ENCODE measurements at regions not wholly inside any gene's neighbourhood (a gene's known extent, or its start where the extent isn't known, plus 50 kb on each side); places are given as distances from the start of the nearest gene placed in this dataset.
"Not testable (repeated sequence)": the region's sequence is repeated elsewhere in the genome, so short reads cannot be mapped to it uniquely, and the experiment has no call there.

DNA sequence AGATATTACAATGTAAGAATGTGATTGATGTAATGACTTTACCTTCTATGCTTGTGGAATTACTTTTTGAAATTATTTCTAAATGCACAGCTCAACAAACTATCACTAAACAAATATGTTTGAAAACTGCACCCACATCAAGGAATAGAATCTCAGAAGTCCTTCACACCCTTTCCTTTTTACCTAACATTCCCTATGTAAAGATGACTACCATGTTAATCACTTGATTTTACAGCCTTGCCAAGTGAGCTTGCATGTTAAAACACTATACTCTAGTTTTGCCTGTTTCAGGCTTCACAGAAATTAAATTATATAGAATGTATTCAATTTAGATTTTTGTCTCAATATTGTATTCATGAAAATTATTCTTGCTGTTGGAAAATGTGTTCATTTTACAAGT is 1169.4 kb upstream of the CELF2 start:
- no peak for FAIRE-seq

DNA sequence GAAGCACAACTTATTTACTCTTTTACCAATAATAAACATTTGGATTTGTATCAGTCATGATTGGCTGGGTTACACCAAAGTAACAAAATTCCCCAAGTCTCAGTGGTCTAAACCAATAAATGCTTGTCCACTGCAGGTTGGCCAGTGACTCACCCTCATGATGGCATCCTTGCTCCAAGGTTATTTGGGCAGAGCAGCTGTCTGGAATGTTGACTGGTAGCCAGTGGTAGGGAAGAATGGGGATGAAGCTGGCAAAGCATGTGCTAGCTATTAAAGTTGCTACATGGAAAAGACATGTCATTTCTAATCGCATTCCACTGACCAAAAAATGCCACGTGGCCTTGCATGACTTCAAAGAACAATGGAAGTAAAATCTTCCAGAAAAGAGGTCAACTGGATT is 1168.7 kb upstream of the CELF2 start:
- FAIRE-seq, result no peak

DNA sequence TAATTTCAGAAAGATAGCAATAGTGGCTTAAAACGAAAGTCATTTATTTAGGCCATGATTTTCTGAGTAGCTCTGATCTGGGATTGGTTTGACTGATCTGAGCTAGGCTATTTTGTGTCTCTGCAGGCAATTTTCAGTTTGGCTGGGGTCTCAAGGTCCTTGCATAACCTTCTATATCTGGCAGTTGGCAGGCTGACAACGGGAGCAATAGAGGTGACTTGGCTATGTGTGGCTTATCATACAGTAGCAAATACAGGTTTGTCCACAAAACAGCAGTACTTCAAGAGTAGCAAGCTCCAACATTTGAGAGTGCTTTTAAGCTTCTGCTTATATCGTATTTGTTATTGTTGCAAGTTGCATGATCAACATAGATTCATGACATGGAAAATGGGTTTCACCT is 1167.3 kb upstream of the CELF2 start:
- no peak for FAIRE-seq

DNA sequence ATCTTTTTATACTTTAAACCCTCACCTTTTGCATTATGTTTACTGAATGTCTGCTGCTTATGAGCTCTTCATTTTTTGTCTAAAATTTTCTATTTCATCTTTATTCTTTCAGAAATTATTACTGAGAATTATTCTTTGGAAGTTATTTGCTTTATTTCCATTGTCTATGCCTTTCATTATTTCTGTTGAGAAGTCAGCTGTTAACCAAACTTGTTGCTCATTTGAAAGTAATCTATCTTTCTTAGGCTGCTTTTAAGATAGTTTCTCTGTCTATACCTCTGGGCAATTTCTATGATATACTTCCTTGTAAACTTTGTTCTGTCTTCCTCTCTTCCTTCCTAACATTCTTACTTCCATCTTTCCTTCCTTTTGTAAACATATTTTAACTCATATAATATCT is 1165.9 kb upstream of the CELF2 start:
- FAIRE-seq, result no peak

GRCh38 chr10:9853405-9854355 is 1164.0 kb upstream of the CELF2 start:
- no peak for FAIRE-seq

GRCh38 chr10:9855451-9855850 is 1162.2 kb upstream of the CELF2 start:
- FAIRE-seq, result not testable (repeated sequence)

DNA sequence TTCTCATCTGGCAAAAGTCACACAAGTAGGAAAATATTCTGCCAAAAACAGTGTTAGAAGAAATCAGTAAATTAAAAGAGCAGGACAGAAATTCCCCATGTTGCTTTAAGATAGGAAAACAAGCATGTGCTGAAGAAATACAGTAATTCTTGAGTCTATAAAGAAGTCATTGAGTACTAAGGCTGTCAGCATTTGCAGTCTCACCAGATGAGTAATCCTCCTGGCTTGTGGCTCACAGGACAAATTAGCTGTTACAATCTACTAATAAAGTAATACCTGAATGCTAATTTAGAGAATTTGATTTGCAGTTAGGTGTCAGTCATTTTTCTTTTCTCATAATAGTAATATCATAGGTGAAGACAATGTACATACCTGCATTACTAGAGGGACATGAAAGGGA is 1158.9 kb upstream of the CELF2 start:
- no peak for FAIRE-seq

DNA sequence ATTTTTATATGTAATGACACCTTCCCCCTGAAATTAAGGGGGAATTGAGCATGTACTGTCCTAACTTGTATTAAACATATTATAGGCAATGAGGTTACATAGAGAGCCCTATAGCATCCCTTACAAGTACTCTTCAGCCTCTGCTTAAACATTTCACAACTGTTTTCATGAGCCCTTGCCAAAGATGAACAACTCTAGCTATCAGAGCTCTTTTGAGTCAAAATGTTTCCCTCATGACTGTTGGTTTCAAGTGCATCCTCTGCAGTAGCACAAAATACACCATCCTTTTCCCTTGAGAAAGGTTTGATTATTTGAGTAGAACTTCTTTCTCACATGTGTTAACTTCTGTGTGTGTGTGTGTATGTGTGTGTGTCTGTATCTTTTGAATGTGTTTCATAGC is 1157.6 kb upstream of the CELF2 start:
- FAIRE-seq, result no peak

DNA sequence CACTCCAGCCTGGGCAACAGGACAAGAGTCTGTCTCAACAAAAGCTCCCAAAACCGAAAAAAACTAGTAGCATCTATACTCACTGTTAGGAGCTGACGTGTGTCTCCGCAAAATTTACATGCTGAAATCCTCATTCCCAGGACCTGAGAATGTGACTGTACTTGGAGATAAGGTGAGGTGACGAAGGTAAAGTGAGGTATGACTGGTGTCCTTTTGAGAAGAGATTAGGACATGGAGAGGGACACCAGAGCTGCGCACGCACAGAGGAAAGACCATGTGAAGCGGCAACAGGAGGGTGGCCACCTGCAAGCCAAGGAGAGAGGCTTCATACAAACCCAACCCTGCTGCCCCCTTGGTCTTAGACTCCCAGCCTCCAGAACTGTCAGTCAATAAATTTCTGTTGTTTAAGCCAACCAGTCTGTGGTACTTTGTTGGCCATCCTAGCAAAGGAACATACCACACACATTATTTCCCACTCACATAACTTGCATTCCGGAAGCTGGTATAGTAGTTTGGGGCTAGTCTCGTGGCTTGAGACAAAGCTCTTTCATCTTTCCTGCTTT is 1154.0 kb upstream of the CELF2 start:
- no peak for FAIRE-seq

- FAIRE-seq, result no peak
These were observed 1149.2 kb upstream of the CELF2 start for GRCh38 chr10:9868499-9868898.

GRCh38 chr10:9869205-9869604 is 1148.5 kb upstream of the CELF2 start:
- no peak for FAIRE-seq

GRCh38 chr10:9869606-9870176 is 1148.0 kb upstream of the CELF2 start:
- no peak for FAIRE-seq

GRCh38 chr10:9875353-9875752 is 1142.3 kb upstream of the CELF2 start:
- no peak for FAIRE-seq

GRCh38 chr10:9877978-9878377 is 1139.7 kb upstream of the CELF2 start:
- FAIRE-seq, result no peak

- FAIRE-seq, result no peak
These were observed 1139.3 kb upstream of the CELF2 start for GRCh38 chr10:9878383-9878782.

DNA sequence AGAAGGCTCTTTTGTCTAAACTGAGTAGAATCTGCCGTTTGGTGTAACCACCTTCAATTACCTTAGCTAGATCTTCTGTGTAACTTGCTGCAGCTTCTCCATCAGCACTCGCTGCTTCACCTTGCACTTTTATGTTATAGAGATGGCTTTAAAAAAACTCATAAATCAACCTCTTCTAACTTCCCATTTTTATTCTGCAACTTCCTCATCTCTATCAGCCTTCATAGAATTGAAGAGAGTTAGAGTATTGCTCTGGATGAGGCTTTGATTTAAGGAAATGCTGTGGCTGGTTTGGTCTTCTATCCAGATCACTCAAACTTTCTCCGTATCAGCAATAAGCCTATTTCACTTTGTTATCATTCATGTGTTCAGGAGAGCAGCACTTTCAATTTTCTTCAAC is 1131.9 kb upstream of the CELF2 start:
- no peak for FAIRE-seq

- no peak for FAIRE-seq
These were observed 1130.9 kb upstream of the CELF2 start for GRCh38 chr10:9886772-9887171.

DNA sequence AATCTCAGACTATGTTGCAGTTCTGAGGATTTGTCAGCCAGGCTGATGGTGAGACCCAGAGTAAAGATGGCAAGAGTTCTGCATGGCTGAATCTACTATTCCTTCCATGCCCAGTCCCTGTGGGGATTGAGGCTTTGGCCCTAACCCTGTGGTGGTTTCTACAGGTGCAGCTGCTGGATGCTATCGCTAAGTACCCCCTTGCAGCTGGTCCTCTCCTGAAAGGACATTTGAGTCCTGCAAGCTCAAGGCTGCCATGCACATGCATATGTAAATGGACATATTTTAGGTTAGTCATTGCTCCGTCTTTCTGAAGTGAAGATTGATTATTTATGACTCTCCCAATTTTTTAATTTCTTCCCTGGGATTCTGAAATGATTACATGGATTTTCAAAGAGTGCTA is 1122.2 kb upstream of the CELF2 start:
- no peak for FAIRE-seq

DNA sequence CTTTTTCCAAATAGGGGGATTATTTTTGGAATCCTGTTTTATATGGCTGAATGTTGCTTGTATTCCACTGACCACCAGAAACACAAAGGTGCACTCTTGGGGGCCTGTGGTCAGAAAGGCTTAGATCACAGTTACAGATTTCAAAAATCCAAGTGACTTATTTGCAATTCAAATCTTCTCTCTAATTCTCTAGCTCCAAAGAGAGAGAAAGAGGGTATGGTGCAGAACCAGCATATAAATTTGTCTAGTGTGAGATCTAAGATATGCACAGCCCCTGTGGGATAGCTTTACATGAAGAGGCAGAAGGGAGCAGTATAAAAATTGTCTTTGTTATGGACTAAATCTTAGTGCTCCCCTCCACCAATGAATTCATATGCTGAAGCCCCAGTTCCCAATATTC is 1121.7 kb upstream of the CELF2 start:
- no peak for FAIRE-seq

- FAIRE-seq, result no peak
These were observed 1118.9 kb upstream of the CELF2 start for GRCh38 chr10:9898633-9899395.

DNA sequence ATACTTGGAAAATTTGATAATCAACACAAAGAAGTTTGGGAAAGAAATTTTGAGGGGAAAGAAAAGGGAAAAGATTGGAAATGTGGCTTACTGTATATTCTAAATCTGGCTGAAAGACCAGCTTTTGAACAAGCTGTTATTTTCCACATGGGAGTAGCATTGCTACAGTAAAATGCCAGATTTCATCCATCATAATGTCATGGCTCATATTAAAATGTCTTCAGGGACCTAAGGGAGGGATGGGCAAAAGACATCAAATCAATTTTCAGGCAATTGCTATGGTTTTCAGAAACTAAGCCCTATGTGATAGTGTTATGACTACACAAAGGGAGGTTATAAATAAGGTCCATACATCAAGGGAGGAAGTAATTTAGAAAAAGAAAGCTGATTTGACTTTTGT is 1116.9 kb upstream of the CELF2 start:
- FAIRE-seq, result no peak

DNA sequence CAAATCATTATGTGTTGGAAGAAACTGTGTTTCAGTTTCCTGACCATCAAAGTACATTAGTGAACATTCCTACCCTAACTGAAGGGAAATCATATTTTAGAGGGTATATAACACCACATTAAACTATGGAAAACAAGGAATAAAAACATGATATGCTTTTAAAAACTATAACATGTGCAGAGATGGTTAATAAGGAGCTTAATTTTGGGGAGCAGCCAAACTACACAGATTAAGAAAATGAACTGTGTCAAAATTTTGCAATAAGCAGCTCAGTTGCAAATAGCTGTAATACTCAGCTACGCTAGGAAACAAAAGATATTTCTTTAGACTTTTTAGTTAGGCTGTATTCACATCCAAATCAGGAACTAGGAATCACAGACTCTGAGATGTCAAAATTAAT is 1115.7 kb upstream of the CELF2 start:
- no peak for FAIRE-seq

- no peak for FAIRE-seq
These were observed 1107.2 kb upstream of the CELF2 start for GRCh38 chr10:9910446-9910845.

GRCh38 chr10:9911488-9911887 is 1106.2 kb upstream of the CELF2 start:
- no peak for FAIRE-seq

Data from G401.6 (cell line).